ENCODE measurements at regions not wholly inside any gene's neighbourhood (a gene's known extent, or its start where the extent isn't known, plus 50 kb on each side); places are given as distances from the start of the nearest gene placed in this dataset.
A peak's percentile ranks its signal among the peaks of the same experiment; 100 is the strongest.

- no peak for DNase-seq
Observed at GRCh38 chr18:41752826-41753225, 202.2 kb upstream of the PIK3C3 start.

- DNase-seq: no peak
Observed at GRCh38 chr18:41751652-41752051, 203.4 kb upstream of the PIK3C3 start.

GRCh38 chr18:41751161-41751560 is 203.9 kb upstream of the PIK3C3 start:
- DNase-seq: no peak

- DNase-seq: no peak
Observed at GRCh38 chr18:41747723-41748242, 207.3 kb upstream of the PIK3C3 start.

- peak; percentile 94 for DNase-seq
Observed at GRCh38 chr18:41745166-41746049, 209.6 kb upstream of the PIK3C3 start.

GRCh38 chr18:41744421-41745030 is 210.5 kb upstream of the PIK3C3 start:
- peak; percentile 61 for DNase-seq

GRCh38 chr18:41737218-41737617 is 217.8 kb upstream of the PIK3C3 start:
- DNase-seq: no peak

GRCh38 chr18:41734917-41735316 is 220.1 kb upstream of the PIK3C3 start:
- DNase-seq: no peak

- DNase-seq: no peak
Observed at GRCh38 chr18:41732356-41732755, 222.7 kb upstream of the PIK3C3 start.

GRCh38 chr18:41731884-41732283 is 223.2 kb upstream of the PIK3C3 start:
- DNase-seq: no peak

- no peak for DNase-seq
Observed at GRCh38 chr18:41724195-41724594, 230.8 kb upstream of the PIK3C3 start.

- DNase-seq: no peak
Observed at GRCh38 chr18:41721103-41721790, 233.8 kb upstream of the PIK3C3 start.

- DNase-seq: no peak
Observed at GRCh38 chr18:41720226-41720625, 234.8 kb upstream of the PIK3C3 start.

- DNase-seq: no peak
Observed at GRCh38 chr18:41719808-41720207, 235.2 kb upstream of the PIK3C3 start.

- peak; percentile 64 for DNase-seq
Observed at GRCh38 chr18:41714872-41715271, 240.2 kb upstream of the PIK3C3 start.

- DNase-seq: peak; percentile 21
Observed at GRCh38 chr18:41713969-41714825, 240.8 kb upstream of the PIK3C3 start.

GRCh38 chr18:41706301-41706700 is 248.7 kb upstream of the PIK3C3 start:
- DNase-seq: no peak

- no peak for DNase-seq
Observed at GRCh38 chr18:41703744-41704530, 251.1 kb upstream of the PIK3C3 start.

GRCh38 chr18:41700416-41700815 is 254.6 kb upstream of the PIK3C3 start:
- no peak for DNase-seq

GRCh38 chr18:41695441-41695840 is 259.6 kb upstream of the PIK3C3 start:
- no peak for DNase-seq

GRCh38 chr18:41693008-41693407 is 262.0 kb upstream of the PIK3C3 start:
- DNase-seq: peak; percentile 69

Data from NCI-H146 (cell line).